Activated CD4-positive, alpha-beta T cell treated with anti-CD3 and anti-CD28 coated beads for 24 hours (primary cell): ENCODE measurements at regions not wholly inside any gene's neighbourhood (a gene's known extent, or its start where the extent isn't known, plus 50 kb on each side); places are given as distances from the start of the nearest gene placed in this dataset.

Experiments used
- DNase-seq, 2 donors: peaks; one replicate each; pipeline ENCODE4 v3.0.0-alpha.2; 2020; ENCODE audit warnings: low read depth in 2 of 2

DNA sequence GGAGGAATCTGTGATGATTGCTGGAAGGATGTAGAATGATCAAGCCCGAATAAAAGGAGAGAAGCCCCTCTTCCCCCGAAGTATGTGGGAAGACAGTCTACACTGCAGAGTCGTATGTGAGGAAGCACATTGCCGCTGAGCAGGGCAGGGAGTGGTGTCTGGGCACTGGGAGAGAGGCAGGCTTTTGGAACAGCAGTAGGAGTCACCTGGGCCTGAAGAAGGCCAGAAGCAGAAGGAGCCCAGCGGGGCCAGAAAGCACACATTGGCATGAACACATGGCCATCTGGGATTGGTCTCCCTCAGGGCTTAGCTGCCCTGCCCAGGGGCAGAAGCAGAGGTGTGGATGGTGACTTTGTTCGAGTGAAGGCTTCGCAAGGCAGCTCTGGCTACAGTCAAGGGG is 162.8 kb downstream of the ERCC6L2 start:
- DNase-seq: no peak

DNA sequence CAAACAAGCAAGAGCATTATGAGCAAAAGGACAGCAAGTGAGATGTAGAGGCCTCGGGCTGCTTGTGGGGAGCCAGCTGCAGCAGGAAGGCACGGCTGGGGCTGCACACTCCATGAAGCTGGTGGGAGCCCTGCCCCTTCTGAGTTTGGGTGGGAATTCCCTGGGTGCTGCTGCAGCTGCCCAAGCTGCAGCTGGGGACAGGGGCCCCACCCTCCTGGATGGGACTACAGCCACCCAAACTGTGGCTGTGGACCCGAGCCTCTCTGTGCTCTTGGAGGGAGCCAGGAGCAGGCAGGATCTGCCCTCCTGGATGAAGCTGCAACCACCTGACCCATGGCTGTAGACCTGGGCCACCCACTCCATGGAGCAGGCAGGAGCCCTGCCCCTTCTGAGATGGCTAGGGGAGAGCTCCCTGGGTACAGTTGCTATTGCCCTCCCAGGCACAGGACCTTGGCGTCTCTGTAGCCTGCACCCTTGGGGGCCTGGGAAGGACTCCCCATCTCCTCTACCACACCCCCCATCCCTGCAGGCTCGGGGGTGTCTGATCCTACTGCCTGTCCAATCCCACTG is 159.1 kb downstream of the ERCC6L2 start:
- DNase-seq: no peak

DNA sequence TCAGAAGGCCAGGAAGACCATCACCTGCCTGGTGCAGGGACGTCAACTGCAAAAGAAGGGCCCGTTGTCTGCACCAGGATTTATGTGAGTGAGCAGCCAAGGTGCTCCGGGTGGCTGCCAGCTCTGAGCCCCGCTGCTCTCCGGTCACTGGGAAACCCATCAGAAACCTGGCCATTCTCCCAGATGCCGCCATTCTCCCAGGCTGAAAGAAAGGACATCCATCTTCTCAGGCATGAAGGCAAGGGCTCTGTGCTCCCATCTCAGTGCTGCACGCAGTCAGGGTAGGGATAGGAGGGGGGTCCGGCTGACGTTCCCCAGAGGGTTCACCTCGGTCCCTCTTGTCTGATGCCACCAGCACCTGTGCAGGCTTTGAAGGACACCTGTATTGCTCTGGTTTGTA is 158.4 kb downstream of the ERCC6L2 start:
- DNase-seq: no peak

- DNase-seq: no peak
Measured at GRCh38 chr9:96031916-96032534, 156.5 kb downstream of the ERCC6L2 start.

DNA sequence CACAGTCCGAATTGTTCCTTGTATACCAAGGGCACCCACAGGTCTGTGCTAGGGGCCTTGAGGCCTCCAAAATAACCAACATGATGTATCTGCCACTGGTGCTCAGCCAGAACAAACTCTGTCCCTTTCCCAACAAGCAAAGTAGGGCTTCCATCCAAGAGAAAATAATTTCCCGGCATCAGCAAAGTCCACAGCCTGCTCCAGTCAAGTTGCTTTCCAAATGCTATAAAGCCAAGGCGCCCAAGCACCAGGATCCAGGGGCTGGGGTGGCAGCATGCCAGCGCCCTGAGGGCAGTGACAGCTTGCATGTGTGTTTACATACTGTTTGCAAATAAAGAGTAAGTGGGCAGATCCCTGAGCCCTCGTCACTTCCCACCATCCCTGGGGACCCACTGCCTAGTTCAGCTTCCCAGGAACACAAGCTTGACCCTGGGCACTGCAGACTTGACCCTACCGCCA is 155.9 kb downstream of the ERCC6L2 start:
- no peak for DNase-seq

- DNase-seq: no peak
Measured at GRCh38 chr9:96029722-96030530, 154.4 kb downstream of the ERCC6L2 start.

GRCh38 chr9:96027251-96028131 is 152.0 kb downstream of the ERCC6L2 start:
- DNase-seq: no peak

GRCh38 chr9:96026655-96027213 is 151.2 kb downstream of the ERCC6L2 start:
- DNase-seq: no peak

DNA sequence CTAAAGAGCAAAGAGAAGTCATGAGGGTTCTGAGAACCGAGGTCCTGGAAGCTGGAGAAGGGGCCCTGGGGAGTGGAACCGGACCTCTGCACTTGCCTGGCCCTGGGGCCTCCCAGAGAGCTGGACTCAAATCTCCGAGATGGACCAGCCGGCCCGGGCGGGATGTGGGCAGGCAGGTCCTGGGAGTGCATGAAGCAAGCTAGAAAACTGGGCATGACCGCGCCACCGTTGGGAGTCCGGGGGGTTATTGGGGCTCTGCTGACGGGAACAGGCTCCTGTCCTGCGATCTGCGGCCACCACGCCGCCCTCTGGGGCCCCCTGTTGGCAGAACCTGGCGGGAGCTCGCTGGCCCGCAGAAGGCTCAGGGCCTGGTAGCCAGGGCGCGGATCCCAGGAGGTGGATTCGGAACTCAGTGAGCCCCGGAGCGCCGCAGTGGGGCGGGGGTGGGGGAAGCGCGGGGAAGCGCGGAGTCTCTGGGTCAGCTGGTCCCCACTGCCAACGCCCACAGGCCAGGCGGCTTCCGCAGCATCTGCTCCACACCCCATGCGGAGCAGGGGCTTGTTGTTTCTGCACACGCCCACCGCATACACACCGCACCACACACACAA is 150.6 kb downstream of the ERCC6L2 start:
- no peak for DNase-seq

DNA sequence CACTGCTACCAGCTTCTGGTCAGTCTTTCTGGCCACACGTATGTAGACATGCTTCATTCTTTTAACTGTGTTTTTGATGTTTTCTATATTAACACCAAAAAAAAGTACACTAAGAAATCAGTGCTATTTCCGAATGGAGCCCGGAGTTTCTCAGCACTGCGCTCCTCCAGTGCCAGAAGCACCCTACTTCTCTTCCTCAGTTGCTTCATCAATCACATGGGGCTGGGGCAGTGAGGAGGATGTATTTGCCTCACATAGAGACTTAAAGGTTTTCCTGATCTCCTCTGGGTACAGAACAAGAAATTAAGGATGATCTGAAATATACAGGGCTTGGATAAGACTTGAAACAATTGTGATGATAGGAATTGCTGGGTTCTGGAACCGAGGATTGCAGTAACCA is 148.0 kb downstream of the ERCC6L2 start:
- DNase-seq: no peak

- no peak for DNase-seq
Measured at GRCh38 chr9:96022445-96023051, 147.1 kb downstream of the ERCC6L2 start.

GRCh38 chr9:96021551-96022444 is 146.3 kb downstream of the ERCC6L2 start:
- no peak for DNase-seq

GRCh38 chr9:96020792-96021550 is 145.5 kb downstream of the ERCC6L2 start:
- DNase-seq: no peak

- no peak for DNase-seq
Measured at GRCh38 chr9:96020300-96020791, 144.9 kb downstream of the ERCC6L2 start.
